Activated CD8-positive, alpha-beta memory T cell treated with anti-CD3 and anti-CD28 coated beads for 36 hours (primary cell): ENCODE measurements at regions not wholly inside any gene's neighbourhood (a gene's known extent, or its start where the extent isn't known, plus 50 kb on each side); places are given as distances from the start of the nearest gene placed in this dataset.
"Not testable (repeated sequence)": the region's sequence is repeated elsewhere in the genome, so short reads cannot be mapped to it uniquely, and the experiment has no call there.

ENCODE experiments used
- CTCF ChIA-PET: fragments of 350-600 bp; sonication (Branson Sonifier 250); formaldehyde crosslinking; loops from one replicate; lab custom pipeline; 2021; ENCODE audit warnings: antibody characterized with exemption; lab: Charles Lee
- POLR2A ChIA-PET: fragments of 350-600 bp; sonication (Branson Sonifier 250); formaldehyde crosslinking; loops from one replicate; lab custom pipeline; 2021; ENCODE audit warnings: antibody characterized with exemption; lab: Charles Lee

- ChIA-PET POLR2A (no interaction called here), CTCF (no interaction called here)
Measured at GRCh38 chr6:130692659-130693058, 134.5 kb upstream of the SMLR1 start.

GRCh38 chr6:130693944-130694343, 133.3 kb upstream of the SMLR1 start:
- POLR2A ChIA-PET, result no interaction called here
- CTCF ChIA-PET, result interaction anchor here (0.7 kb wide), 1 partner anchor 363 kb away, joined by 3 read pairs; no protein-coding TSS in a partner anchor

GRCh38 chr6:130694606-130695005, 132.6 kb upstream of the SMLR1 start:
- POLR2A ChIA-PET, result no interaction called here
- CTCF ChIA-PET, result no interaction called here

GRCh38 chr6:130696806-130697205, 130.4 kb upstream of the SMLR1 start:
- ChIA-PET POLR2A (no interaction called here), CTCF (interaction anchor here (1.0 to 1.6 kb wide), 4 partner anchors 211 to 375 kb away, joined by 3 to 5 read pairs (median 3); no protein-coding TSS in a partner anchor)

GRCh38 chr6:130697271-130697994, 129.8 kb upstream of the SMLR1 start:
- ChIA-PET CTCF (interaction anchor here (0.7 to 1.6 kb wide), 8 partner anchors 22 to 405 kb away, joined by 3 to 5 read pairs (median 4); no protein-coding TSS in a partner anchor), POLR2A (no interaction called here)

- POLR2A ChIA-PET, result interaction anchor here (0.6 kb wide), 1 partner anchor 286 kb away, joined by 3 read pairs; no protein-coding TSS in a partner anchor
- CTCF ChIA-PET, result interaction anchor here (0.7 to 1.6 kb wide), 7 partner anchors 21 to 406 kb away, joined by 3 to 4 read pairs (median 3); no protein-coding TSS in a partner anchor
Measured at GRCh38 chr6:130697995-130698535, 129.1 kb upstream of the SMLR1 start.

- POLR2A ChIA-PET, result no interaction called here
- CTCF ChIA-PET, result no interaction called here
Measured at GRCh38 chr6:130699742-130700141, 127.5 kb upstream of the SMLR1 start.

GRCh38 chr6:130700397-130700796, 126.8 kb upstream of the SMLR1 start:
- POLR2A ChIA-PET, result no interaction called here

GRCh38 chr6:130708338-130708737, 118.9 kb upstream of the SMLR1 start:
- POLR2A ChIA-PET, result no interaction called here
- CTCF ChIA-PET, result no interaction called here

More at GRCh38 chr6:130700397-130700796, 126.8 kb upstream of the SMLR1 start:
- CTCF ChIA-PET, result no interaction called here

- CTCF ChIA-PET, POLR2A ChIA-PET: not testable (repeated sequence)
Measured at GRCh38 chr6:130711641-130712040, 115.6 kb upstream of the SMLR1 start.

GRCh38 chr6:130713144-130713543, 114.1 kb upstream of the SMLR1 start:
- ChIA-PET CTCF (no interaction called here), POLR2A (no interaction called here)

- POLR2A ChIA-PET, result no interaction called here
- CTCF ChIA-PET, result no interaction called here
Measured at GRCh38 chr6:130715058-130715457, 112.1 kb upstream of the SMLR1 start.

GRCh38 chr6:130716466-130716865, 110.7 kb upstream of the SMLR1 start:
- ChIA-PET POLR2A (no interaction called here), CTCF (no interaction called here)

GRCh38 chr6:130717657-130718056, 109.5 kb upstream of the SMLR1 start:
- POLR2A ChIA-PET, result no interaction called here
- CTCF ChIA-PET, result no interaction called here

- POLR2A ChIA-PET, result no interaction called here
- CTCF ChIA-PET, result no interaction called here
Measured at GRCh38 chr6:130720076-130720715, 107.0 kb upstream of the SMLR1 start.

GRCh38 chr6:130724089-130724488, 103.1 kb upstream of the SMLR1 start:
- POLR2A ChIA-PET, result no interaction called here
- CTCF ChIA-PET, result no interaction called here

- ChIA-PET POLR2A (no interaction called here), CTCF (no interaction called here)
Measured at GRCh38 chr6:130725551-130725950, 101.7 kb upstream of the SMLR1 start.

GRCh38 chr6:130728064-130728463, 99.1 kb upstream of the SMLR1 start:
- CTCF ChIA-PET, POLR2A ChIA-PET: not testable (repeated sequence)

- ChIA-PET CTCF (no interaction called here), POLR2A (no interaction called here)
Measured at GRCh38 chr6:130730600-130730999, 96.6 kb upstream of the SMLR1 start.

GRCh38 chr6:130734161-130734560, 93.0 kb upstream of the SMLR1 start:
- CTCF ChIA-PET, result no interaction called here
- POLR2A ChIA-PET, result no interaction called here
